GM23338 (cell line): ENCODE measurements at regions not wholly inside any gene's neighbourhood (a gene's known extent, or its start where the extent isn't known, plus 50 kb on each side); places are given as distances from the start of the nearest gene placed in this dataset.

Source experiments
- CREB1 ChIP-seq: fragments of 250-450 bp; sonication (Bioruptor Pico); IDR thresholded peaks from 2 replicates; pipeline ENCODE4 v1.5.0; 2020; ENCODE audit warnings: low read depth, mild to moderate bottlenecking, moderate library complexity
- EZH2 ChIP-seq: fragments of 200-600 bp; sonication (generic); IDR thresholded peaks from one replicate; pipeline ENCODE4 v1.8.0; 2017; ENCODE audit warnings: antibody characterized with exemption, mild to moderate bottlenecking, low read depth; ENCODE audit not compliant: unreplicated experiment
- EZH2phosphoT487 ChIP-seq: fragments of 200-600 bp; sonication (generic); IDR thresholded peaks from one replicate; pipeline ENCODE4 v1.8.1; 2018; ENCODE audit warnings: antibody characterized with exemption; ENCODE audit not compliant: unreplicated experiment
- JUNB ChIP-seq: IDR thresholded peaks from one replicate; pipeline ENCODE4 v1.6.1; 2016; ENCODE audit warnings: antibody characterized with exemption; ENCODE audit not compliant: unreplicated experiment
- NANOG ChIP-seq: IDR thresholded peaks from 2 replicates; pipeline ENCODE4 v1.6.1; 2016; ENCODE audit warnings: antibody characterized with exemption, borderline replicate concordance
- POLR2AphosphoS5 ChIP-seq: IDR thresholded peaks from 2 replicates; pipeline ENCODE4 v1.6.1; 2016; ENCODE audit warnings: antibody characterized with exemption, low read depth
- TF ChIP-seq, protein P1 (sequence below), 2 experiments: fragments of 200-600 bp in 1 of 2; sonication (generic) in 1 of 2; conservative IDR thresholded peaks; 2 replicates each; pipeline versions ENCODE4 v1.5.1 to v1.6.1; 2016 to 2017; ENCODE audit warnings: antibody characterized with exemption in 2 of 2, low read depth in 2 of 2, mild to moderate bottlenecking in 2 of 2, moderate library complexity in 1 of 2
- TF ChIP-seq, protein P2 (sequence below): IDR thresholded peaks from one replicate; pipeline ENCODE4 v1.6.1; 2018; ENCODE audit warnings: antibody characterized with exemption; ENCODE audit not compliant: unreplicated experiment

DNA sequence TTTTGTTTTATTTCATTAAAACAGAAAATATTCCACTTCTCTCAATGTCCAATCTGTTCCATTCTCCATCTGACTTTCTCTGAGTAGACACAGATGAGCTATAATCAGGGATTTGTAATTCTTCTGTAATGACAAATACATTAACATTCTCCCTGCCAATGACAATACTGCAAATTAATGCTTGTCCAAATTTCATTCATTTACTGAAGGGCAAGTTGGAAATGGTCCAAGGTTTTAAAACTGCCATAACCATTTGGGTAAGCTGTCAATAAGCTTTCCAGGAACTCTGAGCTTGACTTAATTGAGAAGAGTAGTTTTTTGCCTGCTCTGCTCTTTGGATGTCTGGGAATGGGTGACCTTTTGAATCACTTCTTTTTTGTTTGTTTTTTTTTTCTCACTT lies 253.5 kb downstream of the DMRTA1 start:
- TF ChIP-seq EZH2 (no peak), EZH2phosphoT487 (no peak), POLR2AphosphoS5 (no peak), JUNB (no peak), NANOG (no peak), CREB1 (CRISPR knock-in tag) (no peak)
- TF ChIP-seq, protein P1, sequence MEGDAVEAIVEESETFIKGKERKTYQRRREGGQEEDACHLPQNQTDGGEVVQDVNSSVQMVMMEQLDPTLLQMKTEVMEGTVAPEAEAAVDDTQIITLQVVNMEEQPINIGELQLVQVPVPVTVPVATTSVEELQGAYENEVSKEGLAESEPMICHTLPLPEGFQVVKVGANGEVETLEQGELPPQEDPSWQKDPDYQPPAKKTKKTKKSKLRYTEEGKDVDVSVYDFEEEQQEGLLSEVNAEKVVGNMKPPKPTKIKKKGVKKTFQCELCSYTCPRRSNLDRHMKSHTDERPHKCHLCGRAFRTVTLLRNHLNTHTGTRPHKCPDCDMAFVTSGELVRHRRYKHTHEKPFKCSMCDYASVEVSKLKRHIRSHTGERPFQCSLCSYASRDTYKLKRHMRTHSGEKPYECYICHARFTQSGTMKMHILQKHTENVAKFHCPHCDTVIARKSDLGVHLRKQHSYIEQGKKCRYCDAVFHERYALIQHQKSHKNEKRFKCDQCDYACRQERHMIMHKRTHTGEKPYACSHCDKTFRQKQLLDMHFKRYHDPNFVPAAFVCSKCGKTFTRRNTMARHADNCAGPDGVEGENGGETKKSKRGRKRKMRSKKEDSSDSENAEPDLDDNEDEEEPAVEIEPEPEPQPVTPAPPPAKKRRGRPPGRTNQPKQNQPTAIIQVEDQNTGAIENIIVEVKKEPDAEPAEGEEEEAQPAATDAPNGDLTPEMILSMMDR (conservative IDR thresholded peaks at IDR 0.05; ENCODE audit: low read depth in 2 of 2), result no peak
- TF ChIP-seq, protein P2, sequence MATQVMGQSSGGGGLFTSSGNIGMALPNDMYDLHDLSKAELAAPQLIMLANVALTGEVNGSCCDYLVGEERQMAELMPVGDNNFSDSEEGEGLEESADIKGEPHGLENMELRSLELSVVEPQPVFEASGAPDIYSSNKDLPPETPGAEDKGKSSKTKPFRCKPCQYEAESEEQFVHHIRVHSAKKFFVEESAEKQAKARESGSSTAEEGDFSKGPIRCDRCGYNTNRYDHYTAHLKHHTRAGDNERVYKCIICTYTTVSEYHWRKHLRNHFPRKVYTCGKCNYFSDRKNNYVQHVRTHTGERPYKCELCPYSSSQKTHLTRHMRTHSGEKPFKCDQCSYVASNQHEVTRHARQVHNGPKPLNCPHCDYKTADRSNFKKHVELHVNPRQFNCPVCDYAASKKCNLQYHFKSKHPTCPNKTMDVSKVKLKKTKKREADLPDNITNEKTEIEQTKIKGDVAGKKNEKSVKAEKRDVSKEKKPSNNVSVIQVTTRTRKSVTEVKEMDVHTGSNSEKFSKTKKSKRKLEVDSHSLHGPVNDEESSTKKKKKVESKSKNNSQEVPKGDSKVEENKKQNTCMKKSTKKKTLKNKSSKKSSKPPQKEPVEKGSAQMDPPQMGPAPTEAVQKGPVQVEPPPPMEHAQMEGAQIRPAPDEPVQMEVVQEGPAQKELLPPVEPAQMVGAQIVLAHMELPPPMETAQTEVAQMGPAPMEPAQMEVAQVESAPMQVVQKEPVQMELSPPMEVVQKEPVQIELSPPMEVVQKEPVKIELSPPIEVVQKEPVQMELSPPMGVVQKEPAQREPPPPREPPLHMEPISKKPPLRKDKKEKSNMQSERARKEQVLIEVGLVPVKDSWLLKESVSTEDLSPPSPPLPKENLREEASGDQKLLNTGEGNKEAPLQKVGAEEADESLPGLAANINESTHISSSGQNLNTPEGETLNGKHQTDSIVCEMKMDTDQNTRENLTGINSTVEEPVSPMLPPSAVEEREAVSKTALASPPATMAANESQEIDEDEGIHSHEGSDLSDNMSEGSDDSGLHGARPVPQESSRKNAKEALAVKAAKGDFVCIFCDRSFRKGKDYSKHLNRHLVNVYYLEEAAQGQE, result no peak
